ENCODE measurements at regions not wholly inside any gene's neighbourhood (a gene's known extent, or its start where the extent isn't known, plus 50 kb on each side); places are given as distances from the start of the nearest gene placed in this dataset.
"Not testable (repeated sequence)": the region's sequence is repeated elsewhere in the genome, so short reads cannot be mapped to it uniquely, and the experiment has no call there.

- DNase-seq, H3K36me3 ChIP-seq, H3K4me3 ChIP-seq, H3K27me3 ChIP-seq, H3K9me3 ChIP-seq: not testable (repeated sequence)
Observed at GRCh38 chr12:131298526-131299369, 345.0 kb downstream of the ADGRD1 start.

GRCh38 chr12:131299370-131299701 lies 345.6 kb downstream of the ADGRD1 start:
- H3K4me3 ChIP-seq, H3K27me3 ChIP-seq, H3K36me3 ChIP-seq, DNase-seq, H3K9me3 ChIP-seq: not testable (repeated sequence)

- H3K27me3 ChIP-seq, DNase-seq, H3K9me3 ChIP-seq, H3K36me3 ChIP-seq, H3K4me3 ChIP-seq: not testable (repeated sequence)
Observed at GRCh38 chr12:131303576-131303975, 349.9 kb downstream of the ADGRD1 start.

GRCh38 chr12:131304642-131305041 lies 350.9 kb downstream of the ADGRD1 start:
- H3K27me3 ChIP-seq, H3K9me3 ChIP-seq, H3K36me3 ChIP-seq, H3K4me3 ChIP-seq, DNase-seq: not testable (repeated sequence)

- no peak overlapping the region for H3K4me3 ChIP-seq
- no peak for DNase-seq
- no peaks in the 10 kb centered on the region for H3K36me3 ChIP-seq
- no peaks in the 10 kb centered on the region for H3K9me3 ChIP-seq
- 0 out of 2 replicates have a peak, but pooled peaks cover 2% of the 10 kb centered on the region for H3K27me3 ChIP-seq
Observed at GRCh38 chr12:131309700-131310099, 356.0 kb downstream of the ADGRD1 start.

GRCh38 chr12:131310227-131310969 lies 356.7 kb downstream of the ADGRD1 start:
- not testable (repeated sequence) for H3K36me3 ChIP-seq, H3K27me3 ChIP-seq, H3K4me3 ChIP-seq, DNase-seq, H3K9me3 ChIP-seq

- H3K36me3 ChIP-seq, H3K9me3 ChIP-seq, H3K27me3 ChIP-seq, DNase-seq, H3K4me3 ChIP-seq: not testable (repeated sequence)
Observed at GRCh38 chr12:131311279-131311722, 357.6 kb downstream of the ADGRD1 start.

- no peak for DNase-seq
- H3K27me3 ChIP-seq, result 0 out of 2 replicates have a peak, but pooled peaks cover 2% of the 10 kb centered on the region
- H3K4me3 ChIP-seq, result no peak overlapping the region
- no peaks in the 10 kb centered on the region for H3K9me3 ChIP-seq
- no peaks in the 10 kb centered on the region for H3K36me3 ChIP-seq
Observed at GRCh38 chr12:131311764-131312163, 358.1 kb downstream of the ADGRD1 start.

- not testable (repeated sequence) for H3K9me3 ChIP-seq, DNase-seq, H3K4me3 ChIP-seq, H3K27me3 ChIP-seq, H3K36me3 ChIP-seq
Observed at GRCh38 chr12:131312382-131312781, 358.7 kb downstream of the ADGRD1 start.

- no peaks in the 10 kb centered on the region for H3K36me3 ChIP-seq
- H3K27me3 ChIP-seq, result 0 out of 2 replicates have a peak, but pooled peaks cover 2% of the 10 kb centered on the region
- no peaks in the 10 kb centered on the region for H3K9me3 ChIP-seq
- H3K4me3 ChIP-seq, result no peak overlapping the region
- DNase-seq, result no peak
Observed at GRCh38 chr12:131312793-131313545, 359.3 kb downstream of the ADGRD1 start.

- H3K4me3 ChIP-seq, result no peak overlapping the region
- no peaks in the 10 kb centered on the region for H3K36me3 ChIP-seq
- 0 out of 2 replicates have a peak, but pooled peaks cover 2% of the 10 kb centered on the region for H3K27me3 ChIP-seq
- no peaks in the 10 kb centered on the region for H3K9me3 ChIP-seq
- no peak for DNase-seq
Observed at GRCh38 chr12:131313635-131314034, 359.9 kb downstream of the ADGRD1 start.

GRCh38 chr12:131314524-131315090 lies 360.9 kb downstream of the ADGRD1 start:
- H3K9me3 ChIP-seq, result no peaks in the 10 kb centered on the region
- no peak overlapping the region for H3K4me3 ChIP-seq
- no peaks in the 10 kb centered on the region for H3K36me3 ChIP-seq
- 0 out of 2 replicates have a peak, but pooled peaks cover 2% of the 10 kb centered on the region for H3K27me3 ChIP-seq
- DNase-seq, result no peak

GRCh38 chr12:131315601-131316000 lies 361.9 kb downstream of the ADGRD1 start:
- H3K9me3 ChIP-seq, result no peaks in the 10 kb centered on the region
- no peak for DNase-seq

GRCh38 chr12:131316388-131316787 lies 362.7 kb downstream of the ADGRD1 start:
- H3K4me3 ChIP-seq, result no peak overlapping the region
- H3K36me3 ChIP-seq, result no peaks in the 10 kb centered on the region
- H3K9me3 ChIP-seq, result no peaks in the 10 kb centered on the region
- no peak for DNase-seq
- H3K27me3 ChIP-seq, result 0 out of 2 replicates have a peak, but pooled peaks cover 2% of the 10 kb centered on the region

More at GRCh38 chr12:131315601-131316000, 361.9 kb downstream of the ADGRD1 start:
- H3K36me3 ChIP-seq, result no peaks in the 10 kb centered on the region
- H3K4me3 ChIP-seq, result no peak overlapping the region
- H3K27me3 ChIP-seq, result 0 out of 2 replicates have a peak, but pooled peaks cover 2% of the 10 kb centered on the region

- Histone ChIP-seq H3K36me3 (no peaks in the 10 kb centered on the region), H3K4me3 (no peak overlapping the region), H3K27me3 (no peaks in the 10 kb centered on the region), H3K9me3 (peaks cover 5% of the 10 kb centered on the region; the same call in 1 of the 2 replicates)
- DNase-seq, result no peak
Observed at GRCh38 chr12:131318045-131318685, 364.5 kb downstream of the ADGRD1 start.

- DNase-seq, result no peak
- no peaks in the 10 kb centered on the region for H3K36me3 ChIP-seq
- no peak overlapping the region for H3K4me3 ChIP-seq
- no peaks in the 10 kb centered on the region for H3K27me3 ChIP-seq
- peaks cover 5% of the 10 kb centered on the region; the same call in 1 of the 2 replicates for H3K9me3 ChIP-seq
Observed at GRCh38 chr12:131321988-131322387, 368.3 kb downstream of the ADGRD1 start.
